ENCODE measurements at regions not wholly inside any gene's neighbourhood (a gene's known extent, or its start where the extent isn't known, plus 50 kb on each side); places are given as distances from the start of the nearest gene placed in this dataset.
"Not testable (repeated sequence)": the region's sequence is repeated elsewhere in the genome, so short reads cannot be mapped to it uniquely, and the experiment has no call there.

DNA sequence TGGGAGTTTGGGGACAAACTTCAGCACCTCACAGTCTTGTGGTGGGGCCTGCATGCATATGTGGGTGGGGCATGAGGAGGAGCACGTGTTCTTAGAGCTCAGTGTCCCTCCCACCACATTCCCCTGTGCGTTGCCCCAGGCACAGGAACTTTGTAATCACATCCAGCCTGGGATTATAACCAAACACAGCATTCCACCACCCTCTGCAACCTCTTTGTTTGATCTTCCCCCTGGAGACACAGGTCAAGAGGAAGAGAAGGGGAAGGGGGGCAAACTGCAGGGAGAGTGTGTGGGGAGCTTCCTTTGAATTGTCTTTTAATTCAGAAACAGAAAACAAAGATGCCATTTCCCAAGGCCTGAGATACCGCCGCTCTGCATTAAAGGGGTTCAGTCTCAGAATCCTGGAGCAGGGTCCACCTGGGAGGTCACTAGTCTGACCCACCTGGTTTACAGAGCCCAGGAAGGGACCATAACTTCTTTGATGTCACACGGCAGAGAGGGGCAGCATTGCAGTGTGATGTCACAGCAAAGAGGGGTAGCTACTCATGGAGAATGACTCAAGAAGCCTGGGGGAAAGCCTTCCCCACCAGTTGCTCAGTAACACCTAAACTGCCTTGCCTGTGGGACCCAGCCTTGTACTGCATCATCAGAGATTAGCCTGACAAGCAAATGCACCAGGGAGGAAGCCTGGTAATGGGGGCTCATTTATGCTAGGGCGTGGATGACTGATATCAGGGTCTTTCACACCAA, 106.3 kb upstream of the RNU6-1 start:
- DNase-seq (ENCODE audit: low read depth), result no peak

DNA sequence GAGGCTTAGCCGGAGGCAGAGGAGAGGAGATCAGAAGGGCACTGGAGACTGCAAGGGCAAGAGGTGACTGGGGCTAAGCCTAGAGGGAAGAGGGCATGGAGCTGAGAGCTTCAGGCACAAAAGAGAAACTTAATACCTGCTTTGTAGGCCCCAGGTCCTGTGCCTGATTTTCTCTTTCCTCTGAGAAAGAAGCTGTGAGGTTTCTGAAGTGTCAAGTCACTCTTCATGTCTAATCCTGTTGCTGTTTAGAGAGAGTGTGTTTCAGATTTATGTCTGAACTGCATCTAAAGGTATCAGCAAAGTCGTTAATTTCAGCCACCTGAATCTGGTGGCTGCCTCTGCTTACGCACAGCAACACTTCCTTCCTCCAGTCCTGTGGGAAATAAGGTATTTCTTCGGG, 106.9 kb upstream of the RNU6-1 start:
- DNase-seq (ENCODE audit: low read depth), result no peak

DNA sequence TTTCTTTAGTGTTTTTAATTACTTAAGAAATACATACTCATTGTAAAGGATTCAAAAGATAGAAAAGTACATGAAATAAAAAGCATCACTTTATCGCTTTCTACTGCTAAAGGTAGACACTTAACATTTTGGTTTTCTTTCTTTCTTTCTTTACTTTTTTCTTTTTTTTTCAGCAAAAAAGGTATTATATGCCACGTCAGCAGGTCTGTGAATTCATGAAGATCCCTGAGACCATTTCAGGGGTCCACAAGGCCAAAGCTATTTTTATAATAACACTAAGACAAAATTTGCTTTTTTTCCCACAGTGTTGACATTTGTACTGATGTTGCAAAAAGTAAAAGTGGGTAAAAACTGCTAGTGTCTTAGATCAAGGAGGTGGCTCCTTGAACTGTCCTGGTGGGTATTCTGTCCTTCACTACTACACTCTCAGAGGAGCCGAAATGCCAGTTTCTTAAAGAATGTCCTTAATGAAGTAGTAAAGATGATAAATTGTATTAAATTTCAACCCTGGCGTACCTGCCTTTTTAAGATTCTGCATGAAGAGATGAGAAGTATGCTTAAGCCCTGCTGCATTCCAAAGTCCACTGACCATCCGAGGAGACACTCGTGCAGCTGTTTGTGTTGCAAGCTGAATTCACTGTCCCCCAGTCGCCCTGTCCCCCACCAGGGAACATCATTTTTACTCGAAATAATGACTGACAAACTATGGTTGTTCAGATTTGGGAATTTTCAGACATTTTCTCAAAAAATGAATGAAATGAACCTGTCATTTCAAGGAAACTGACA, 106.7 kb upstream of the PIAS1 start:
- no peak for DNase-seq (ENCODE audit: low read depth)

GRCh38 chr15:67948215-67948614, 105.9 kb upstream of the PIAS1 start:
- DNase-seq (ENCODE audit: low read depth), result no peak

DNA sequence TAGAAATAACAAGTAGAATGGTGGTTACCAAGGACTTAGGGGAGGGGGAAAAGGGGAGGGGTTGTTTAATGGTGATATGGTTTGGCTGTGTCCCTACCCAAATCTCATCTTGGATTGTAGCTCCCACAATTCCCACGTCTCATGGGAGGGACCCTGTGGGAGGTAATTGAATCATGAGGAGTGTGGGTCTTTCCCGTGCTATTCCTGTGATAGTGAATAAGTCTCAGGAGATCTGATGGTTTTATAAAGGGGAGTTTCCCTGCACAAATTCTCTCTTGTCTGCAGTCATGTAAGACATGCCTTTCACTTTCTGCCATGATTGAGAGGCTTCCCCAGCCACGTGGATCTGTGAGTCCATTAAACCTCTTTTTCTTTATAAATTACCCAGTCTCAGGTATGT, 102.9 kb upstream of the PIAS1 start:
- DNase-seq (ENCODE audit: low read depth), result not testable (repeated sequence)

DNA sequence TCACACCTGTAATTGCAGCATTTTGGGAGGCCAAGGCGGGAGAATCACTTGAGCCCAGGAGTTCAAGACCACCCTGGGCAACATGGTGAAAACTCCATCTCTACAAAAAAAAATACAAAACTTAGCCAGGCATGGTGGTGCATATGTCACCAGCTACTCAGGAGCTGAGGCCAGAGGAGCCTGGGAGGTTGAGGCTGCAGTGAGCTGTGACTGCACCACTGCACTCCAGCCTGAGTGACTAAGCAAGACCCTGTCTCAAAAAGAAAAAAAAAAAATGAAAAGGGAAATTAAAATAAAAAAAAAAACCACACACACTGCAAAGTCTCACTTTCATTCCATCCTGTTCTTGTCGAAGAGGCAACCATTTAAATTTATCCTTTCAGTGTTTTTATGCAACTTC, 100.8 kb upstream of the PIAS1 start:
- DNase-seq (ENCODE audit: low read depth), result no peak

- DNase-seq (ENCODE audit: low read depth), result no peak
These were observed 98.9 kb upstream of the PIAS1 start for GRCh38 chr15:67955252-67955651.

DNA sequence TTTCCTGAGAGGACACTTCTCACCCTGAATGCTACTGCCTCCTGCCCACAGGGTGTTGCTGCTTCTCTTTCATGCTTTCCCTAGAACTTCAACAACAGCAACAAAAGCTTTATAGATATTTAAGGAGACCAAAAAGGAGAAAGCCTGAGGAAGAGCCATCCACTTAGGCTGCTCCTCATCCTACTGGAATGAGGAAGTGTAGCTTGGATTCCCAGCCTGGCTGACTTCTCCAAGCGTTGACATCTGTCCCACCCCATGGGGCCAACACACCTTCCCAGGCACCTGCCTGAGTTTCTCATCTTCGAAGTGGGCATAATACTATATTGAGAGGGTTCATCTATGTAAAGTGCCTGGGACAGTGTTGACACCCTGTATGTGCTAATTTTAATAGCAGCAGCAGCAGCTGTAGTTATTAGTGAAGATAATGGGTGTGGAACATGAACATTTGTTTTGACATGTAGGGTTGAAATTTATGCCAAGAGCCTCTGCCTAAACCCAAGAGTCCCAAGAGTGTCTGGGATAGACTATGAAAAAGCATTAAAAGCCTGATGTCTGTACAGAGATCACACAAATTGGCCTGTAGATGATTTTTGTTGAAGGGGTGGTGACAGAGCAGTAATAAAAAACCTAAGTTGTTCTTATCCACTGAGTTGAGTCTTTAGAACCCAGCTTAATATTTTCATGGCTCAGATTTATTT, 96.5 kb upstream of the PIAS1 start:
- DNase-seq (ENCODE audit: low read depth), result no peak

DNA sequence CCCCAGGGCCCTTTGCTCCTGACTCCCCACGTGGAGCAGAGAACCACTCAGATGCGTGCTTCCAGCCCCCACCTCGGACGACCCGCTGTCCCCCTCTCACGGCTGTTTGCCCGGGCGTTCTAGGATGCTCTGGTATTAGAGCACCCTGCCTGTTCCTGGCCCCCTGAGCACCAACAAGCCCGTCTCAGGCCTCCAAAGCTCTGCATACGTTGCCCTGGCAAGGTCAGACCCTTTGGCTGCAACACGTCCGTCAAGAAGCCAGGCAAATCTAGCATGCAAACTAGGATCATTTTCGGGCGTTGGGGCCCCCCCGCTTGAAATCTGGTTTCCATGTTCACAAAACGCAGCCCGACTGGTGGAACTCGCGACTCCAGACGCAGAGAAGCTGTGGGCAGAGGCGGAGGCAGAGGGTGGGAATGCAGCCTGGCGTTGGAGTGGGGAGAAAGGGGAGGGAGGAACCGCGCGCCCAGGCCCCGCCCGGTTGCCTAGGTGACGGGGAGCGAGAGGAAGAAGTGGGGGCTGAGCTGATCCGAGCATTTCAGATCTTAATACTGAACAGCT, 86.2 kb upstream of the PIAS1 start:
- DNase-seq (ENCODE audit: low read depth), result no peak

DNA sequence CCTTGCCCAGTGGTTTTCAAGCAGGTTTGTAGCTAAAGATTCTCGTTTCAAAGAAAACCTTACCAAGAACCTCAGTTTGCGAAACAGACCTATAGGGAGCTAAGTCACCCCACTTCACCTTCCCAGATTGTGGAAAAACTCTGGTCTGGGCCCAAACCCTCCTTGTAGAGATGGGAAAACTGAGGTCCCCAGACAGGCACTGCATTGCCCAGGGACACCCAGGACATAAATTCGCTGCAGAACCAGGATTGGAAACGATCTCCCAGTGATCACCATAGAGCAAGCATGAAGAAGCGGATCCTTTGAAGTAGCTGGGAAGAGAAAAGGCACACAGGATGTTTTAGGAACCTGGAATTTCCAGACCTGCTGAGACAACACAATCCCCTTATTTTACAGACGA, 85.6 kb upstream of the PIAS1 start:
- DNase-seq (ENCODE audit: low read depth), result no peak

GRCh38 chr15:67968966-67969365, 85.1 kb upstream of the PIAS1 start:
- no peak for DNase-seq (ENCODE audit: low read depth)

- DNase-seq (ENCODE audit: low read depth), result no peak
These were observed 84.2 kb upstream of the PIAS1 start for GRCh38 chr15:67969892-67970291.

DNA sequence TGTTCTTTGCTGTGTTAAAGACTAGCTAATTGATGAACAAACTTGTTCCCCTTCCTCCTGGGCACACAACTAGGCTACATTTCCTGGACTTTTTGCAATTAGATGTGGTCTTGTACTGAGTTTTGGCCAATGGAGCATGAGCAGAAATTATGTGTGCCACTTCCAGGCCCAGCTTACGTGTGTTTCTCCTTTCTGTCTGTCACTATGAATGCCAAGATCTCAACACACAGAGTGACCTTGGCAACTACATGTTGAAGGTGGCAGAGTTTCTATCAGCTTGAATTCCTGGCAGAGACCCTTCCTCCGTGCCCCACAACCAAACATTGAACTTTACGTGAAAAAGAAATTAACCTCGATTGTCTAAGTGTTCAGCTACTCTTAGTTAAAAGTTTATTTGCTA, 81.7 kb upstream of the PIAS1 start:
- no peak for DNase-seq (ENCODE audit: low read depth)

DNA sequence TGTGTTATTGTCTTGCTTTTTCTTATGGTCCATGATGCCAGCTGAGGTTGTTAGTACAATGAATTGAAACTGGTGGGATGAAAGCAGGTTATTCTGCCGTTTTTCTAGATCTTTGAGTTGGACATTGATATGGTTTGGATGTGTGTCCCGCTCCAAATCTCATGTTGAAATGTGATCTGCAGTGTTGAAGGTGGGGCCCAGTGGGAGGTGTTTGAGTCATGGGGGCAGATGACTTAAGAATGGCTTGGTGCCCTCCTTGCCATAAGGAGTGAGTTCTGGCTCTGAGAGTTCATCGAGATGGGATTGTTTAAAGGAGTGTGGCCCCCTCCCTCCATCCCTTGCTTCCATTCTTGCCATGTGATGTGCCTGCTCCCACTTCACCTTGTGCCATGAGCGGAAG, 80.3 kb upstream of the PIAS1 start:
- DNase-seq (ENCODE audit: low read depth), result no peak

DNA sequence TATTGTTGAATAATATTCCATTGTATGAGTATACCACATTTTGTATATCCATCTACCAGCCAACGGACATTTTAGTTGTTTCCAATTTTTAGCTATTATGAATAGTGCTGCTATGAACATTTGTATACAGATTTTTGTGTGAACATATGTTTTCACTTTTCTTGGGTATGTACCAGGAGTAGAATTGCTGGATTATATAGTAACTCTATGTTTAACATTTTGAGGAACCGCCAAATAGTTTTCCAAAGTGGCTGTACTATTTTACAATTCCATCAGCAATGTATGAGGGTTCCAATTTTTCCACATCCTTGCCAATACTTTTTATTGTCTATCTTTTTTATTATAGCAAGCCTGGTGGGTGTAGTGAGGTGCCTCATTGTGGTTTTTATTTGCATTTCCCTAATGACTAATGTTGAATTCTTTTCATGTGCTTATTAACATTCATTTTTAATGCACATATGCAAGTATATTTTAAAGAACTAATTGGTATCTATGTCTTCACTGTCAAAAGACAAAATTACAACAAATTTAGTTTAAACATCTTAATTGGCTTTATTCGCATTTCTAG, 77.5 kb upstream of the PIAS1 start:
- no peak for DNase-seq (ENCODE audit: low read depth)

GRCh38 chr15:67977414-67978089, 76.6 kb upstream of the PIAS1 start:
- DNase-seq (ENCODE audit: low read depth), result no peak

DNA sequence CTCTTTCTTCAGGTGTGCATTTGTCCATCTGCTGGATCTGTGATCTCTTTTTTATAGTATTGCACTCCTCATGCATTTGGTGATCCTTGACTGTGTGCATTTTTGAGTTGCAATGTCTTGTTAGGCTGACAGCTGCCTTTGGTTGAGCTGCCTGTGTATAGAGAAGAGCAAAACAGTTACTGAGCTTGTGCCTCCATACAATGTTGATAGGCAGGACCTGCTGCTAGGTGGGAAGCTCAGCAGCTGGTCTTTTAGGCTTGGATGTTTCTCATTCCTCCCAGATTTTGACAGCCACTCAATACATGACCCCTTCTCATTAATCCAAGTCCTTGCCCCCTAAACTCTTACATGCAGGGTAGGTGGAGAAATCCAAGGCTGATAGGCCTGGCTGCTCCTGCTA, 74.8 kb upstream of the PIAS1 start:
- no peak for DNase-seq (ENCODE audit: low read depth)

GRCh38 chr15:67980171-67980570, 73.9 kb upstream of the PIAS1 start:
- no peak for DNase-seq (ENCODE audit: low read depth)

DNA sequence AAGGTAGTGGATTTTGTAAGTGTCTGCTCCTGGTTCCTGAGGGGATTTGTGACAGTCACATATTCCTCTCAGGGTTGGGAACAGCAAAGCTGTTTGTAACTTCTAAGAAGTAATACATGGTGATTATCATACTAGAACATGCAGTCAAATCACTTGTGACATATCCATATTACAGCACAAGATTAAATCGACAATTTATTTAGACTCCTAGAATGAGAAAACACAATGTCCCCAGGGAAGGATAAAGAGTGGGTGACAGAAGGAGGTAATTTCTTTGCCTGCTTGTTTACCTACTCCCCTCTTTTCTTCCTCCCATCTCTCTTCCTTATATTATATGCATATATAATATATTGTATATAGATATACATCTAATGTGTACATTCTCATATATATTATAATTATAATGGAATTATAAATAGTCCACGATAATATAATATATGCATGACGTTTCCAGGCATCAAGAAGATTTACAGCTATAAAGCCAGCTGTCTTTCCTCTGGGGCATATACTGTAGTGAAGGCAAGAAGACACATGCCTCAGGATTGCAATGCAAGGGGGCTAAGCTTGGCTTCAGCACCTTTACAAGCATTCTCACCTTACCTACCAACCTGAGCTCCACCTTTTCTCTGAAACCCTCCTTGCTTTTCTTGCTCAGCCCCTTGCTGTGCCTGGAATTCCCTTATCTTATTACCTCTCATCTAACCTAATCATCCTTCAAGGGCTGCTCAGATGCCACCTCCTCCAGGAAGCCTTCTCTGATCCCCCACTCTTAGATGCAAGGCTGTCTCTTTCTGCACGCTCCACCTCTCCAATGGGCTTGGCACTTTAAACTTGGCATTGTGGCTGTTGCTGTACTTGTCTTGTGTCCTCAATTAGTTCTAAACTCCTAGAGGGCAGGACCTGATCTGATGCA, 73.1 kb upstream of the PIAS1 start:
- no peak for DNase-seq (ENCODE audit: low read depth)

DNA sequence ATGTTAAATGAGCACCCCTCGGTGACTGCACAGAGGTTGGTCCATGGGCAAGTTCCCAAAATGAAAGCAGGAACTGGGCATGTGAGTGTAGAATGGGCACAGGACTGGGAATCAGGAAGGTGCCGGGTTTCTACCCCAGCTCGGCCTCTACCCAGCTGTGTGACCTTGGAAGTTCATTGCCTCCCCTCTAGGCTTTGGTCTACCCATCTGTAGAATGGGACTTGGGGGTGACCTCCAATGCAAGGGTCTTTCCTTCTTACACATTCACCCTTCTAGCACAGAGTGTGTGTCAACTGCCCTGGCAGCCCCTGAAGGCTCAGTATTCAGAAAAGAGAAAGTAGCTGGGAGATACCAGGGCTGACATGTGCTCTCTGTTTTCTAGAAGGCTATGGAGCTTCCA, 72.3 kb upstream of the PIAS1 start:
- no peak for DNase-seq (ENCODE audit: low read depth)

- DNase-seq (ENCODE audit: low read depth), result no peak
These were observed 62.4 kb upstream of the PIAS1 start for GRCh38 chr15:67991706-67992105.
